GM12872 (cell line): ENCODE measurements at regions not wholly inside any gene's neighbourhood (a gene's known extent, or its start where the extent isn't known, plus 50 kb on each side); places are given as distances from the start of the nearest gene placed in this dataset.

Source experiments
- CTCF ChIP-seq: IDR thresholded peaks from 3 replicates; pipeline ENCODE4 v1.5.1; 2011; ENCODE audit warnings: low read depth, mild to moderate bottlenecking, low read length, moderate library complexity; ENCODE audit not compliant: insufficient read depth

- no peak for TF ChIP-seq CTCF
Observed at GRCh38 chr10:35765066-35765527, 123.0 kb upstream of the FZD8 start.

GRCh38 chr10:35762311-35763030, 120.4 kb upstream of the FZD8 start:
- no peak for TF ChIP-seq CTCF

DNA sequence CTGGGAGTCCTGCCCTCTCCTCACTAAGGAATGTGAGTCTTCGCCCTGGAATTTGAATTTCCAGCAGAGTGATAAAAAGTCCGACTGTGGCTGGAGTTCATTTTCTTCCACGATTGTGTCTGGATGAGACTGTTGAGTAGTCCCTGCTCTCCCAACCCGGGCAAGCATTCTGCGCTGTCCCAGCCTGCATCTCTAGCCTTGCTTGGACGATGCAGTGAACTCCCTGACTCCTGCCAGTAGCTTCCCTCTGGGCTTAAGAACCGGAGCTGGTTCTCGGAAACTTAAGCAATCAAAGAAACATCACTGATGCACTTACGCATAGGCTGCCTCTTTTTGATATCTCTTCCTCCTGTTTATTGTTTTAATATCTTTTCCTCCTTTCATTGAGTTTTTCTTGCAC, 116.0 kb upstream of the FZD8 start:
- TF ChIP-seq CTCF: no peak

GRCh38 chr10:35754519-35754918, 112.4 kb upstream of the FZD8 start:
- no peak for TF ChIP-seq CTCF

GRCh38 chr10:35752469-35753461, 110.7 kb upstream of the FZD8 start:
- no peak for TF ChIP-seq CTCF

DNA sequence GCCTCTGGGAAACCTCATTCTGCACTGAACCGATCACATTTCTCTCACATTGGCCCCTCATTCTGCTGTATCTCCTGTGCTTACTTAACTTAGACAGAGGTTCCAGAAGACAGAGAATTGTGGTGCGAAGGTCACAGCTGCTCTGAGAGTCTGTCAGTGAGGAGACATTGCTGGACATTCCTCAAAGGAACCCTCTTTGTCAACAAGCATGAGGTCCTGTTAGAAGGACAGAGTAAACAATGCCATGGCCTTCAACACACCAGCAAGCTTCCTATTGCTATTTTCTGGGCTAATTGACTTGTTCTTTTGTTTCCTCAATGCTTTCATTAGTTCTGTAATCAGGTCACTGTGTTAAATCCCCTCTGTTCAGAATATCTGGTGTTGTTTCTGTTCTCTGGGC, 109.3 kb upstream of the FZD8 start:
- TF ChIP-seq CTCF: no peak

GRCh38 chr10:35749230-35749629, 107.1 kb upstream of the FZD8 start:
- no peak for TF ChIP-seq CTCF
